CD14-positive monocyte (primary cell): ENCODE measurements at regions not wholly inside any gene's neighbourhood (a gene's known extent, or its start where the extent isn't known, plus 50 kb on each side); places are given as distances from the start of the nearest gene placed in this dataset.

ENCODE experiments used
- DNase-seq, 3 donors: peaks; one replicate each; pipeline ENCODE4 v3.0.0-alpha.2; 2011 to 2022
- H2AFZ ChIP-seq: 2 replicates; pipeline ENCODE4 v1.6.0; 2012; ENCODE audit warnings: mild to moderate bottlenecking, low read depth, low read length, inconsistent platforms; ENCODE audit not compliant: insufficient read depth, poor library complexity, severe bottlenecking
- H3K27ac ChIP-seq, 2 donors: 1 replicate in 1 of 2; 2 replicates in 1 of 2; pipeline ENCODE4 v1.5.1; 2012 to 2013; ENCODE audit warnings: low read length in 2 of 2, control low read depth in 1 of 2, inconsistent platforms in 1 of 2, low read depth in 1 of 2, mild to moderate bottlenecking in 1 of 2
- H3K27me3 ChIP-seq, 2 donors: one replicate each; pipeline versions ENCODE4 v1.6.0 to v1.6.1; 2011 to 2013; ENCODE audit warnings: low read length in 2 of 2; ENCODE audit not compliant: control insufficient read depth in 2 of 2, insufficient read depth in 2 of 2
- H3K36me3 ChIP-seq, 2 donors: replicated peaks in 1 of 2; 1 replicate in 1 of 2; 2 replicates in 1 of 2; pipeline versions ENCODE4 v1.5.1 to v1.6.1; 2012 to 2013; ENCODE audit warnings: low read length in 2 of 2, control low read depth in 1 of 2, inconsistent platforms in 1 of 2, mild to moderate bottlenecking in 1 of 2; ENCODE audit not compliant: insufficient read depth in 2 of 2, control insufficient read depth in 1 of 2
- H3K4me1 ChIP-seq, 2 donors: 1 replicate in 1 of 2; 2 replicates in 1 of 2; pipeline versions ENCODE4 v1.5.1 to v1.6.1; 2012 to 2013; ENCODE audit warnings: low read length in 2 of 2, control low read depth in 1 of 2, inconsistent platforms in 1 of 2, mild to moderate bottlenecking in 1 of 2, moderate library complexity in 1 of 2; ENCODE audit not compliant: insufficient read depth in 2 of 2, control insufficient read depth in 1 of 2
- H3K4me2 ChIP-seq: replicated peaks from 2 replicates; pipeline ENCODE3; 2012; ENCODE audit warnings: low read length, moderate library complexity, mild to moderate bottlenecking; ENCODE audit not compliant: poor library complexity, severe bottlenecking; ENCODE audit errors: extremely low read depth
- H3K4me3 ChIP-seq, 3 experiments: fragments of 200-600 bp in 1 of 3; sonication (generic) in 1 of 3; replicated peaks in 1 of 3; 1 replicate in 2 of 3; 2 replicates in 1 of 3; pipeline ENCODE4 v1.5.1; 2011 to 2013; ENCODE audit warnings: low read length in 3 of 3, mild to moderate bottlenecking in 3 of 3, control low read depth in 2 of 3, low read depth in 2 of 3, inconsistent platforms in 1 of 3, moderate library complexity in 1 of 3
- H3K79me2 ChIP-seq: 2 replicates; pipeline ENCODE4 v1.6.0; 2012; ENCODE audit warnings: mild to moderate bottlenecking, control low read depth, inconsistent platforms, low read length, moderate library complexity; ENCODE audit not compliant: insufficient read depth
- H3K9ac ChIP-seq: 2 replicates; pipeline ENCODE4 v1.6.0; 2017; ENCODE audit warnings: low read length, mild to moderate bottlenecking; ENCODE audit not compliant: insufficient read depth, poor library complexity, severe bottlenecking
- H3K9me3 ChIP-seq, 2 donors: replicated peaks in 1 of 2; 1 replicate in 1 of 2; 2 replicates in 1 of 2; pipeline versions ENCODE4 v1.5.1 to v1.6.1; 2012 to 2013; ENCODE audit warnings: low read length in 2 of 2, control low read depth in 1 of 2; ENCODE audit not compliant: control insufficient read depth in 1 of 2, insufficient read depth in 1 of 2
- H4K20me1 ChIP-seq: 2 replicates; pipeline ENCODE4 v1.6.0; 2012; ENCODE audit warnings: mild to moderate bottlenecking, low read length, control low read depth, moderate library complexity; ENCODE audit not compliant: insufficient read depth
- H3K27ac Mint-ChIP-seq, 7 donors: one replicate each; pipeline ENCODE4 v1.8.0; 2020; ENCODE audit warnings: mild to moderate bottlenecking in 7 of 7, mixed read lengths in 7 of 7, moderate library complexity in 6 of 7, inconsistent platforms in 2 of 7
- H3K27me3 Mint-ChIP-seq, 3 donors: one replicate each; pipeline ENCODE4 v1.8.0; 2021 to 2022; ENCODE audit warnings: low read depth in 3 of 3, mild to moderate bottlenecking in 3 of 3, mixed read lengths in 3 of 3, moderate library complexity in 3 of 3, inconsistent platforms in 1 of 3
- H3K36me3 Mint-ChIP-seq, 2 donors: one replicate each; pipeline ENCODE4 v1.8.0; 2020; ENCODE audit warnings: mixed read lengths in 2 of 2, inconsistent platforms in 1 of 2, mild to moderate bottlenecking in 1 of 2
- H3K4me1 Mint-ChIP-seq: one replicate; pipeline ENCODE4 v1.8.0; 2020; ENCODE audit warnings: mild to moderate bottlenecking, mixed read lengths
- H3K4me3 Mint-ChIP-seq, 2 donors: one replicate each; pipeline ENCODE4 v1.8.0; 2020; ENCODE audit warnings: mild to moderate bottlenecking in 2 of 2, mixed read lengths in 2 of 2, moderate library complexity in 1 of 2
- H3K9me3 Mint-ChIP-seq, 7 donors: one replicate each; pipeline ENCODE4 v1.8.0; 2020 to 2022; ENCODE audit warnings: mixed read lengths in 7 of 7, mild to moderate bottlenecking in 6 of 7, moderate library complexity in 6 of 7, inconsistent platforms in 2 of 7
- CTCF ChIP-seq: fragments of 200-600 bp; IDR thresholded peaks from one replicate; pipeline ENCODE4 v1.8.0; 2022; ENCODE audit warnings: antibody characterized with exemption, mild to moderate bottlenecking
- WGBS: methylation state at CpG from one replicate; pipeline ENCODE4 v1.1.5; 2013; ENCODE audit warnings: missing lambda C conversion rate; ENCODE audit not compliant: insufficient coverage; 5-methylcytosine and 5-hydroxymethylcytosine counted together
- intact Hi-C, 2 donors: fragments of 100-400 bp; cut with micrococcal nuclease; formaldehyde crosslinking; loops; one replicate each; pipeline versions ENCODE4 v1.15.0 to v1.15.1; 2023

DNA sequence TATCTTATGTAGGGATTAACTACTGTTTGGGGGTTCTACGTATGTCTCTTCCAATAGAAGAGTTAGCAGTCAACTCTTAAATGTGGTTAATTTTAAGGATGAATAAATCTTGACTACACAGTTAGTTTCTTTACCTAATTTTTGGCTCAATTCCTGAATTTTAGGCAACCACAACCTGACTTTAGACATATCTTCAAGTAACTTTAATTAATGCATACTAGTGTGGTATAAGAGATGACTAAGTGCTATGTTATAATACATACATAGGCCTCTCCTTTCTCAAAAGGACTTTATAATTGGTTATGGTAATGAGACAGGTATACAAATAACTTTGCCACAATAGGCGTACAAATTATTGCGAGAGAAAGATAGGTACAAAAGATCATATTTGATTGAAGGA lies 312.0 kb downstream of the IRS1 start:
- Histone ChIP-seq H3K79me2 (no peaks in the 10 kb centered on the region), H2AFZ (no peak overlapping the region), H3K27me3 (peaks cover 0 to 8% of the 10 kb centered on the region in 2 donors), H3K9ac (no peak overlapping the region), H3K4me3 (no peak overlapping the region), H3K36me3 (no peaks in the 10 kb centered on the region), H3K27ac (no peak overlapping the region), H4K20me1 (no peaks in the 10 kb centered on the region), H3K4me1 (no peaks in the 10 kb centered on the region), H3K9me3 (no peaks in the 10 kb centered on the region), H3K4me2 (no peak overlapping the region)
- Mint-ChIP-seq H3K27me3 (peaks cover 7 to 12% (median 9%) of the 10 kb centered on the region in 3 donors), H3K36me3 (no peaks in the 10 kb centered on the region), H3K27ac (no peak overlapping the region), H3K9me3 (peaks cover 0 to 5% (median 1%) of the 10 kb centered on the region in 7 donors), H3K4me1 (no peaks in the 10 kb centered on the region), H3K4me3 (no peak overlapping the region)
- intact Hi-C loops = no loop called here
- TF ChIP-seq CTCF = no peak
- DNase-seq = no peak
- WGBS = no CpG with 5 or more reads among the region's 3 CpGs

GRCh38 chr2:226483745-226484619 lies 315.6 kb downstream of the IRS1 start:
- H3K4me1 Mint-ChIP-seq = no peaks in the 10 kb centered on the region
- peak overlapping the region in 1 of 2 donors; percentile 7 for H3K4me3 Mint-ChIP-seq
- no peaks in the 10 kb centered on the region for H3K36me3 Mint-ChIP-seq
- peak overlapping the region in 1 of 7 donors; percentile 43 for H3K27ac Mint-ChIP-seq
- H3K9me3 Mint-ChIP-seq = peaks cover 0 to 5% (median 0%) of the 10 kb centered on the region in 7 donors
- no peak for TF ChIP-seq CTCF
- no peaks in the 10 kb centered on the region for H4K20me1 ChIP-seq
- H3K4me3 ChIP-seq = no peak overlapping the region
- WGBS = 92% methylated on average over 2 of the region's 6 CpGs
- intact Hi-C loops = no loop called here
- no peaks in the 10 kb centered on the region for H3K4me1 ChIP-seq
- no peak overlapping the region for H3K9ac ChIP-seq
- H3K9me3 ChIP-seq = no peaks in the 10 kb centered on the region
- H3K27ac ChIP-seq = no peak overlapping the region
- peaks cover 0 to 10% of the 10 kb centered on the region in 2 donors for H3K27me3 ChIP-seq
- no peak overlapping the region for H3K4me2 ChIP-seq
- no peaks in the 10 kb centered on the region for H3K36me3 ChIP-seq
- H2AFZ ChIP-seq = no peak overlapping the region
- no peaks in the 10 kb centered on the region for H3K79me2 ChIP-seq
- H3K27me3 Mint-ChIP-seq = peaks cover 9 to 13% (median 9%) of the 10 kb centered on the region in 3 donors
- no peak for DNase-seq
